GM23248 (cell line): ENCODE measurements at regions not wholly inside any gene's neighbourhood (a gene's known extent, or its start where the extent isn't known, plus 50 kb on each side); places are given as distances from the start of the nearest gene placed in this dataset.

Experiments
- EZH2 ChIP-seq: fragments of 200-600 bp; sonication (generic); IDR thresholded peaks from 2 replicates; pipeline ENCODE4 v1.6.1; 2018; ENCODE audit warnings: antibody characterized with exemption, mild to moderate bottlenecking; ENCODE audit not compliant: insufficient read depth, poor library complexity, severe bottlenecking
- EZH2phosphoT487 ChIP-seq: fragments of 200-600 bp; sonication (generic); IDR thresholded peaks from 2 replicates; pipeline ENCODE4 v1.6.1; 2018; ENCODE audit warnings: antibody characterized with exemption, moderate library complexity, mild to moderate bottlenecking, low read depth; ENCODE audit not compliant: insufficient read depth

- no peak for TF ChIP-seq EZH2
- TF ChIP-seq EZH2phosphoT487 = no peak
Observed at GRCh38 chr5:99544356-99544755, 615.5 kb upstream of the CHD1 start.
